ENCODE measurements at regions not wholly inside any gene's neighbourhood (a gene's known extent, or its start where the extent isn't known, plus 50 kb on each side); places are given as distances from the start of the nearest gene placed in this dataset.
A peak's percentile ranks its signal among the peaks of the same experiment; 100 is the strongest.
"Not testable (repeated sequence)": the region's sequence is repeated elsewhere in the genome, so short reads cannot be mapped to it uniquely, and the experiment has no call there.

DNA sequence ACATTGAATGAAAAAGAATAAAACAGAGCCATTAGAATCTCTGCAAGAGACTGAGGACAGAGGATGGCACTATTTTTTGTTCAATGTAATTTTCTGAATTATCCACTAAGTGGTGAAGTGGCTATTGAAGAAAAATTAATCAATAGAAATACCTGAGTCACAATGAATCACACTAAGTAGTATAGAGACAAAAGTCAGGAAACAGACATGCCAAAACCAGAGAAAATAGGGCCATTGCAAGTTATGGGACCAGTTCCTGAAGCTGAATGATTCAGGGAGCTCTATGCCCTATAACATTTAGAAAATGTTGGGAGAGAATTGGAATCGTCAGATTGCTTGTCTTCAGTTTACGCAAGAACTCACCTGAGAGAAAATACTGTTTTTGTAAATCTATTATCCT, 1103.2 kb upstream of the ALCAM start:
- Mint-ChIP-seq H3K4me3 (ENCODE audit: unreplicated experiment) (no peak overlapping the region), H3K4me1 (ENCODE audit: low read depth) (no peaks in the 10 kb centered on the region), H3K27ac (ENCODE audit: unreplicated experiment) (no peak overlapping the region), H3K9me3 (ENCODE audit: low read depth) (no peaks in the 10 kb centered on the region), H3K27me3 (ENCODE audit: low read depth) (no peaks in the 10 kb centered on the region), H3K36me3 (ENCODE audit: low read depth) (no peaks in the 10 kb centered on the region)
- no peak for DNase-seq (ENCODE audit: low spot score)
- TF ChIP-seq, protein P1, sequence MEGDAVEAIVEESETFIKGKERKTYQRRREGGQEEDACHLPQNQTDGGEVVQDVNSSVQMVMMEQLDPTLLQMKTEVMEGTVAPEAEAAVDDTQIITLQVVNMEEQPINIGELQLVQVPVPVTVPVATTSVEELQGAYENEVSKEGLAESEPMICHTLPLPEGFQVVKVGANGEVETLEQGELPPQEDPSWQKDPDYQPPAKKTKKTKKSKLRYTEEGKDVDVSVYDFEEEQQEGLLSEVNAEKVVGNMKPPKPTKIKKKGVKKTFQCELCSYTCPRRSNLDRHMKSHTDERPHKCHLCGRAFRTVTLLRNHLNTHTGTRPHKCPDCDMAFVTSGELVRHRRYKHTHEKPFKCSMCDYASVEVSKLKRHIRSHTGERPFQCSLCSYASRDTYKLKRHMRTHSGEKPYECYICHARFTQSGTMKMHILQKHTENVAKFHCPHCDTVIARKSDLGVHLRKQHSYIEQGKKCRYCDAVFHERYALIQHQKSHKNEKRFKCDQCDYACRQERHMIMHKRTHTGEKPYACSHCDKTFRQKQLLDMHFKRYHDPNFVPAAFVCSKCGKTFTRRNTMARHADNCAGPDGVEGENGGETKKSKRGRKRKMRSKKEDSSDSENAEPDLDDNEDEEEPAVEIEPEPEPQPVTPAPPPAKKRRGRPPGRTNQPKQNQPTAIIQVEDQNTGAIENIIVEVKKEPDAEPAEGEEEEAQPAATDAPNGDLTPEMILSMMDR (IDR thresholded peaks at IDR 0.05): no peak

DNA sequence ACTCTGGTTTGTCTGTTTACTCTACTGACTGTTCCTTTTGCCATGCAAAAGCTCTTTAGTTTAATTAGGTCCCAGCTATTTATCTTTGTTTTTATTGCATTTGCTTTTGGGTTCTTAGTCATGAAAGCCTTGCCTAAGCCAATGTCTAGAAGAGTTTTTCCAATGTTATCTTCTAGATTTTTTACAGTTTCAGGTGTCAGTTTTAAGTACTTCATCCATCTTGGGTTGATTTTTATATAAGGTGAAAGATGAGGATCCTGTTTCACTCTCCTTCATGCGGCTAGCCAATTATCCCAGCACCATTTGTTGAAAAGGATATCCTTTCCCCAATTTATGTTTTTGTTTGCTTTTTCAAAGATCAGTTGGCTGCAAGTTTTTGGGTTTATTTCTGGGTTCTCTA, 1100.5 kb upstream of the ALCAM start:
- not testable (repeated sequence) for H3K36me3 Mint-ChIP-seq (ENCODE audit: low read depth)

DNA sequence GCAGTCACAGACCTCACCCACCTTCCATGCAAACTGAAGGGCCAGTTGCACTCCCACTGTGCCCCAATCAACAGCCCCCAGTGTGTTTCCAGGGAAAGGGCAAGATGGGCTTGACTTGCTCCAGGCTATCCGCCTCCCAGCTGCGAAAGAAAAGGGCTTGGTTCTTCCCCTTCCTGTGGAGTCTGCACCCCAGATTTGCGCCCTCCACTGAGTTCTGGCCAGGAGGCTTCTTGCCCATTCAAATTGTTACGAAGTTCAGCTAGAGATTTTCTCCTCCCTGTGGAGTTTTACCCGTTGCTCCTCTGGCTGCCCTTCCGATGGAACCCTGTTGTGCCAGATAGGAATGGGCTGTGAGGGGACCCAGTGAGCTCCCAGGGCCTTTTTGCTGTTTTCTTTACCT, 1096.9 kb upstream of the ALCAM start:
- peaks cover 4% of the 10 kb centered on the region for H3K4me1 Mint-ChIP-seq (ENCODE audit: low read depth)
- no peak overlapping the region for H3K4me3 Mint-ChIP-seq (ENCODE audit: unreplicated experiment)
- no peaks in the 10 kb centered on the region for H3K36me3 Mint-ChIP-seq (ENCODE audit: low read depth)
- TF ChIP-seq, protein P1 (IDR thresholded peaks at IDR 0.05): no peak
- H3K27me3 Mint-ChIP-seq (ENCODE audit: low read depth): no peaks in the 10 kb centered on the region
- no peaks in the 10 kb centered on the region for H3K9me3 Mint-ChIP-seq (ENCODE audit: low read depth)
- DNase-seq (ENCODE audit: low spot score): no peak
- no peak overlapping the region for H3K27ac Mint-ChIP-seq (ENCODE audit: unreplicated experiment)

More for the DNA sequence above, 1100.5 kb upstream of the ALCAM start:
- not testable (repeated sequence) for H3K27ac Mint-ChIP-seq (ENCODE audit: unreplicated experiment); DNase-seq (ENCODE audit: low spot score); H3K27me3 Mint-ChIP-seq (ENCODE audit: low read depth); H3K9me3 Mint-ChIP-seq (ENCODE audit: low read depth); H3K4me3 Mint-ChIP-seq (ENCODE audit: unreplicated experiment); H3K4me1 Mint-ChIP-seq (ENCODE audit: low read depth)

DNA sequence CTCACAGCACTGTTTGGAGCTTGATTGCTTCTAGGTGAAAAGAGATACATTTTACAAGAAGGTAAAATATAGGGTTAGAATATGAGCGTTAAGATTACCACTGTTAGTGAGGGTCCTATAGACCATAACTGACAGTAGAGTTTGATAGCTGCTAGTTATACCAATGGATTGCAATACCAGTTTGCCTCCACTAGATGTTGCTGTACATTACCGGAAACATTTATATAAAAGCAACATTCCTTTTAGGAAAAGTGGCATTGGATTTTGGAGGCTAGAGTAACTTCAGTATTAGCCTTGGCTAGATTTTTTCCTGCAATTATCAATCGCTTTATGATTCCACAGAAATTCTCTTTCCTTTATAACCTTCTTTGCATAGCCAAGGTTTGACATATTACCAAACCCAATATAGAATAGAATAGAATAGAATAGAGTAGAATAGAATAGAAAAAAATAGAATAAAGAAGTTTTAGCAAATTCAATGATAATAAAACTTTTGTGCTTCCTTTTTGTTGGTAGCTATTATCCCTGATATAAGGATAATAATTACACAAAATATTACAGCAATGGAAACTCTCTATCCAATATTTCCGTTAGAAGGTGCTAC, 1093.6 kb upstream of the ALCAM start:
- peaks cover 10% of the 10 kb centered on the region for H3K4me1 Mint-ChIP-seq (ENCODE audit: low read depth)

DNA sequence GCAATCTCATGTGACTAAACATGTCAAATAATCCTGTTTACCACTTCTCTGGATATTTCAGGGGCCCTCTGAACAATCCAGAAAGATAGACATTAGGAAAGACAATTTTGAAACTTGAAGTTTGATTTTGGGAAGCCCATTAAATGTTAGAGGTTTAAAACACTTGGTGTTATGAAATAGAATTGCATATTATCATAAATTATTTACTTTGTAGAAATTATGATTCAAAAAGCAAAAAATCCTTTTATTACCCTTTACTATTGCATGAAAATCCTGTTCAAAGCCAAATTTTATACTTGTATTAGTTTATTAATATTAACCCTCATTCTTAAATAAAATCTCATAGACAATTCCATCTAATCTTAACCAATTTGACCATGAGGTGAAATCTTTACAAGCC, 1091.5 kb upstream of the ALCAM start:
- Mint-ChIP-seq H3K36me3 (ENCODE audit: low read depth) (peaks cover 1% of the 10 kb centered on the region), H3K4me1 (ENCODE audit: low read depth) (peaks cover 15% of the 10 kb centered on the region), H3K4me3 (ENCODE audit: unreplicated experiment) (no peak overlapping the region), H3K27ac (ENCODE audit: unreplicated experiment) (no peak overlapping the region), H3K27me3 (ENCODE audit: low read depth) (no peaks in the 10 kb centered on the region), H3K9me3 (ENCODE audit: low read depth) (peaks cover 18% of the 10 kb centered on the region)
- TF ChIP-seq, protein P1 (IDR thresholded peaks at IDR 0.05): no peak
- no peak for DNase-seq (ENCODE audit: low spot score)

More for the DNA sequence above, 1093.6 kb upstream of the ALCAM start:
- DNase-seq (ENCODE audit: low spot score): no peak
- H3K27me3 Mint-ChIP-seq (ENCODE audit: low read depth): no peaks in the 10 kb centered on the region
- TF ChIP-seq, protein P1 (IDR thresholded peaks at IDR 0.05): peak; percentile 92
- no peak overlapping the region for H3K4me3 Mint-ChIP-seq (ENCODE audit: unreplicated experiment)
- no peak overlapping the region for H3K27ac Mint-ChIP-seq (ENCODE audit: unreplicated experiment)
- no peaks in the 10 kb centered on the region for H3K36me3 Mint-ChIP-seq (ENCODE audit: low read depth)
- peaks cover 12% of the 10 kb centered on the region for H3K9me3 Mint-ChIP-seq (ENCODE audit: low read depth)

DNA sequence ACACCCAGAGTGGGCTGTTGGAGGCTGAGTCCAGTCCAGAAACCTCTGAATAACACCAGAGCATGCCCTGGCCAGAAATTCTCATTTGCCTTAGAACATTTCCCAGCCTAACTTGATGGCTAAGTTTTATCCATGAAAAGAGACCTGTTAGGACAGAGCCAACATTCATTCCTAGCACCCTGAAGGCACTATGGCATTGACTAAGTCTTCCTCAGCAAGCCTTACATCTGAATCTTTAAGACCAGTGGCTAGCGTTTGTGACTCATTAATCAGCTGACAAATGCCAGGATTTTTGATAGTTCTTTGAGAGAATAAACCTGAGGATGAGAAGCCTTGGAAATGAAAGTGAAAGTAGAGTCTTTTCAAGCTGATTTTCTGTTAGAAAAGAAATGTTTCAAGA, 1087.1 kb upstream of the ALCAM start:
- no peak for DNase-seq (ENCODE audit: low spot score)
- Mint-ChIP-seq H3K9me3 (ENCODE audit: low read depth) (peaks cover 46% of the 10 kb centered on the region), H3K4me3 (ENCODE audit: unreplicated experiment) (no peak overlapping the region), H3K27ac (ENCODE audit: unreplicated experiment) (peak overlapping the region; percentile 63), H3K27me3 (ENCODE audit: low read depth) (no peaks in the 10 kb centered on the region), H3K4me1 (ENCODE audit: low read depth) (peaks cover 14% of the 10 kb centered on the region), H3K36me3 (ENCODE audit: low read depth) (peaks cover 12% of the 10 kb centered on the region)
- TF ChIP-seq, protein P1 (IDR thresholded peaks at IDR 0.05): no peak
